Duodenal mucosa (tissue), 2 donors: ENCODE measurements at regions not wholly inside any gene's neighbourhood (a gene's known extent, or its start where the extent isn't known, plus 50 kb on each side); places are given as distances from the start of the nearest gene placed in this dataset.
"Not testable (repeated sequence)": the region's sequence is repeated elsewhere in the genome, so short reads cannot be mapped to it uniquely, and the experiment has no call there.

Experiments
- H3K27ac ChIP-seq: one replicate; pipeline ENCODE4 v1.7.0; 2013; ENCODE audit warnings: low read depth, low read length
- H3K27me3 ChIP-seq, 2 donors: one replicate each; pipeline ENCODE4 v1.7.0; 2013; ENCODE audit warnings: low read length in 2 of 2, control low read depth in 1 of 2; ENCODE audit not compliant: insufficient read depth in 2 of 2, control insufficient read depth in 1 of 2
- H3K36me3 ChIP-seq, 2 donors: one replicate each; pipeline ENCODE4 v1.7.0; 2013; ENCODE audit warnings: low read length in 2 of 2, control low read depth in 1 of 2; ENCODE audit not compliant: insufficient read depth in 2 of 2, control insufficient read depth in 1 of 2
- H3K4me1 ChIP-seq, 2 donors: one replicate each; pipeline ENCODE4 v1.7.0; 2013; ENCODE audit warnings: low read length in 2 of 2, control low read depth in 1 of 2; ENCODE audit not compliant: insufficient read depth in 2 of 2, control insufficient read depth in 1 of 2
- H3K4me3 ChIP-seq, 2 donors: one replicate each; pipeline ENCODE4 v1.7.0; 2013; ENCODE audit warnings: low read length in 2 of 2, low read depth in 1 of 2
- H3K9ac ChIP-seq, 2 donors: one replicate each; pipeline ENCODE4 v1.7.0; 2013; ENCODE audit warnings: low read length in 2 of 2, low read depth in 1 of 2
- H3K9me3 ChIP-seq, 2 donors: one replicate each; pipeline ENCODE4 v1.7.0; 2013; ENCODE audit warnings: low read length in 2 of 2, control low read depth in 1 of 2; ENCODE audit not compliant: control insufficient read depth in 1 of 2

DNA sequence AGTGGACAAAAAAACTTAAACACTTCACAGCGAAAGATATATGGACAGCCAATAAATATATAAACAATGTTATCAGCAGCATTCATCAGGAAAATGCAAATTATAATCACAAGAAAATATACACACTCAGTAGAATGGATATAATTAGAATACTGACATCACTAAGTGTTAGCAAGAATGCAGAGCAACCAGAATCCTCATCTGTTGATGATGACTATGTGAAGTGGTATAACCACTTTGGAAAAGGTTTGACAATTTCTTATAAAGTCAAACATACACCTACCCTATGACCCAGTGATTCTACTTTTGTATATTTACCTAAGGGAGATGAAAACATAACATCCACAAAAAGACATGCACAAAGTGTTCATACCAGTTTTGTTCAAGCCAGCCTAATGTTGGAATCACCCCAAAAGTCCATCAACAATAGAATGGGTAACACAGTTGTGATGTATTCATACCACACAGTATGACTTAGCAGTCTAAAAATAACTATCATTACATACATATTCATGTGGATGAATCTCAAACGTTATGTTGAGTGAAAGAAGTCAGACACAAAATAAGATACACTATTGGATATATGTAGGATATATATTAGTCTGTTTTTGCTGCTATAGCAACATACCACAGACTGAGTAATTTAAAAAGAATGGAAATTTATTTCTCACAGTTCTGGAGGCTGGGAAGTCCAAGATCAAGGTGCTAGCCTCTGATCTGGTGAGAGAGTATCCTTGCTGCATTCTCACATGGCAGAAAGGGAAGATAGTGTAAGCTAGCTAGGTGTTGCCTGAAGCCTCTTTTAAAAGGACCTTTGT lies 148.8 kb upstream of the ADAMTSL1 start:
- Histone ChIP-seq H3K27ac (no peak overlapping the region), H3K4me3 (no peak overlapping the region), H3K9me3 (no peaks in the 10 kb centered on the region), H3K27me3 (no peaks in the 10 kb centered on the region), H3K36me3 (no peaks in the 10 kb centered on the region), H3K4me1 (no peaks in the 10 kb centered on the region), H3K9ac (no peak overlapping the region)

DNA sequence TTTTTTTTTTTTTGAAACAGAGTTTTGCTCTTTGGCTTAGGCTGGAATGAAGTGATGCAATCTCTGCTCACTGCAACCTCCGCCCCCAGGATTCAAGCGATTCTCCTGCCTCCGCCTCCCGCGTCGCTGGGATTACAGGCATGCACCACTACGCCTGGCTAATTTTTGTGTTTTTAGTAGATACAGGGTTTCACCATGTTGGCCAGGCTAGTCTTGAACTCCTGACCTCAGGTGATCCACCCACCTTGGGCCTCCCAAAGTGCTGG lies 148.3 kb upstream of the ADAMTSL1 start:
- not testable (repeated sequence) for H3K9me3 ChIP-seq, H3K27ac ChIP-seq, H3K4me3 ChIP-seq, H3K4me1 ChIP-seq, H3K27me3 ChIP-seq, H3K36me3 ChIP-seq, H3K9ac ChIP-seq

- no peaks in the 10 kb centered on the region for H3K27me3 ChIP-seq
- H3K4me3 ChIP-seq: no peak overlapping the region
- H3K9ac ChIP-seq: no peak overlapping the region
- H3K27ac ChIP-seq: no peak overlapping the region
- H3K9me3 ChIP-seq: no peaks in the 10 kb centered on the region
- H3K36me3 ChIP-seq: no peaks in the 10 kb centered on the region
- no peaks in the 10 kb centered on the region for H3K4me1 ChIP-seq
These were observed 146.8 kb upstream of the ADAMTSL1 start for GRCh38 chr9:18327121-18327520.

GRCh38 chr9:18330401-18331309 lies 143.3 kb upstream of the ADAMTSL1 start:
- Histone ChIP-seq H3K4me3 (no peak overlapping the region), H3K9ac (no peak overlapping the region), H3K27me3 (no peaks in the 10 kb centered on the region), H3K27ac (no peak overlapping the region), H3K36me3 (no peaks in the 10 kb centered on the region), H3K4me1 (no peaks in the 10 kb centered on the region), H3K9me3 (no peaks in the 10 kb centered on the region)

DNA sequence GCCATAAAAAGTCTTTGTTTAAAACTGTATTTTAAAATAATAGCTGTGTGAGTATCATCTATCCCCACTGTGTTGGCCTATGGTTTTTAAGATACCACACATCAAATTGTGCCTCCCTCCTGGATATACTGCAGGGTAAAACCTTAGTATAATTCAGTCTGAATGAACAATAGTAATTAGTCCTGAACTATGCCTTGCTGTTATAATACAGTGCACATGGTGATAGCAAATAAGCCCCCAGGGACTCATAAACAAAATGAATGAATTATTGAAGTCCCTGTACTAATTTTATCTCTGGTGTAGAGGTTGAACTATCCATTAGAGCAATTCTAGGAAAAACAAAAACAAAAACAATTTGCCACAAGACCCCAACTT lies 142.7 kb upstream of the ADAMTSL1 start:
- no peaks in the 10 kb centered on the region for H3K36me3 ChIP-seq
- no peak overlapping the region for H3K9ac ChIP-seq
- no peak overlapping the region for H3K27ac ChIP-seq
- no peaks in the 10 kb centered on the region for H3K9me3 ChIP-seq
- H3K27me3 ChIP-seq: no peaks in the 10 kb centered on the region
- no peaks in the 10 kb centered on the region for H3K4me1 ChIP-seq
- H3K4me3 ChIP-seq: no peak overlapping the region

DNA sequence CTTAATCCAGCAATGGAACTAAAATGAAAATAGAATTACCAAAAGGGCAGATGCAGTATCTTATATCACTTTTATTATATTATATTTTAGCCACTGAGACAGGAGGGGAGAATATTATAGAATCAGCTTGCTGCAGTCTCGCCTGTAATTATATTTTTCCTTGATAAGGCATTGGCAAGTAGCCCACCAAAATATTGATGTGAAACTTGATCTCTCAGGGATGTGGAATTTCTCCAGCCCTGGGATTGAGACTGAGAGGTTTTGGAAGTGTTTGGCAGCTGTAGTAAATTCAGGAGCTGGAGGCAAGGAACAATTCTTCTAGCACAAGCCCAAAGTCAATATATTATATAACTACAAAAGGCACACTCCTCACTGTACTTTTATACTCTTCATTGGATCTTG lies 142.1 kb upstream of the ADAMTSL1 start:
- no peak overlapping the region for H3K27ac ChIP-seq
- H3K9me3 ChIP-seq: no peaks in the 10 kb centered on the region
- H3K27me3 ChIP-seq: no peaks in the 10 kb centered on the region
- no peaks in the 10 kb centered on the region for H3K4me1 ChIP-seq
- H3K9ac ChIP-seq: no peak overlapping the region
- H3K36me3 ChIP-seq: no peaks in the 10 kb centered on the region
- H3K4me3 ChIP-seq: no peak overlapping the region

DNA sequence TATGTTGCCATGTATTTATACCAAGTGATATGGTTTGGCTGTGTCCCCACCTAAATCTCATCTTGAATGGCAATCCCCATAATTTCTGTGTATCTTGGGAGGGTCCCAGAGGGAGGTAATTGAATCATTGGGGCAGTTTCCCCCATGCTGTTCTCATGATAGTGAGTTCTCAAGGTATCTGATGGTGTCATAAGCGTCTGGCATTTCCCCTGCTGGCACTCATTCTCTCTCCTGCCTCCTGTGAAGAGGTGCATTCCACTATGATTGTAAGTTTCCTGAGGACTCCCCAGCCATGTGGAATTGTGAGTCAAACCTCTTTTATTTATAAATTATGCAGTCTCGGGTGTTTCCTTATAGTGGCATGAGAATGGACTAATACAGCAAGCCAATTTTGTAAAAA lies 140.8 kb upstream of the ADAMTSL1 start:
- Histone ChIP-seq H3K9me3 (no peaks in the 10 kb centered on the region), H3K9ac (no peak overlapping the region), H3K36me3 (no peaks in the 10 kb centered on the region), H3K27ac (no peak overlapping the region), H3K27me3 (no peaks in the 10 kb centered on the region), H3K4me1 (no peaks in the 10 kb centered on the region), H3K4me3 (no peak overlapping the region)

- Histone ChIP-seq H3K4me3 (no peak overlapping the region), H3K9me3 (no peaks in the 10 kb centered on the region), H3K27ac (no peak overlapping the region), H3K27me3 (no peaks in the 10 kb centered on the region), H3K4me1 (no peaks in the 10 kb centered on the region), H3K9ac (no peak overlapping the region), H3K36me3 (no peaks in the 10 kb centered on the region)
These were observed 138.1 kb upstream of the ADAMTSL1 start for GRCh38 chr9:18335825-18336224.

GRCh38 chr9:18338042-18338441 lies 135.9 kb upstream of the ADAMTSL1 start:
- Histone ChIP-seq H3K4me1 (no peaks in the 10 kb centered on the region), H3K36me3 (no peaks in the 10 kb centered on the region), H3K4me3 (no peak overlapping the region), H3K27me3 (no peaks in the 10 kb centered on the region), H3K9me3 (no peaks in the 10 kb centered on the region), H3K9ac (no peak overlapping the region), H3K27ac (no peak overlapping the region)

- Histone ChIP-seq H3K4me1 (no peaks in the 10 kb centered on the region), H3K27ac (no peak overlapping the region), H3K9me3 (no peaks in the 10 kb centered on the region), H3K27me3 (no peaks in the 10 kb centered on the region), H3K36me3 (no peaks in the 10 kb centered on the region), H3K9ac (no peak overlapping the region), H3K4me3 (no peak overlapping the region)
These were observed 130.2 kb upstream of the ADAMTSL1 start for GRCh38 chr9:18343784-18344183.
